Uterus (tissue), 2 donors: ENCODE measurements at regions not wholly inside any gene's neighbourhood (a gene's known extent, or its start where the extent isn't known, plus 50 kb on each side); places are given as distances from the start of the nearest gene placed in this dataset.

Experiments
- CTCF ChIP-seq, 4 experiments: fragments of 200-600 bp in 2 of 4; fragments of 450-650 bp in 2 of 4; sonication (generic) in 2 of 4; IDR thresholded peaks; one replicate each; pipeline ENCODE4 v1.5.1; 2016 to 2019; ENCODE audit warnings: antibody characterized with exemption in 4 of 4, mild to moderate bottlenecking in 2 of 4, moderate library complexity in 1 of 4
- POLR2A ChIP-seq, 2 donors: fragments of 450-650 bp; IDR thresholded peaks; one replicate each; pipeline ENCODE4 v1.6.1; 2016; ENCODE audit warnings: antibody characterized with exemption in 2 of 2, mild to moderate bottlenecking in 1 of 2, moderate library complexity in 1 of 2

GRCh38 chr11:119890466-119890865, 161.5 kb upstream of the NECTIN1 start:
- TF ChIP-seq CTCF (IDR thresholded peaks at IDR 0.05) (no peak), POLR2A (IDR thresholded peaks at IDR 0.05) (no peak)
